GM18508 (cell line): ENCODE measurements at regions not wholly inside any gene's neighbourhood (a gene's known extent, or its start where the extent isn't known, plus 50 kb on each side); places are given as distances from the start of the nearest gene placed in this dataset.

Experiments
- ATAC-seq: cut with Tn5 transposase; IDR thresholded peaks from one replicate; pipeline ENCODE4 v1.9.1; 2021; ENCODE audit warnings: moderate number of reproducible peaks; ENCODE audit not compliant: insufficient read depth, unreplicated experiment

- ATAC-seq: no peak
Measured at GRCh38 chr2:180349809-180350208, 342.7 kb upstream of the CWC22 start.

- ATAC-seq: no peak
Measured at GRCh38 chr2:180343528-180344345, 336.6 kb upstream of the CWC22 start.

GRCh38 chr2:180337136-180337535, 330.0 kb upstream of the CWC22 start:
- ATAC-seq: no peak

- no peak for ATAC-seq
Measured at GRCh38 chr2:180336550-180336949, 329.5 kb upstream of the CWC22 start.

GRCh38 chr2:180334514-180334913, 327.4 kb upstream of the CWC22 start:
- peak; percentile 100 for ATAC-seq

GRCh38 chr2:180328795-180329422, 321.8 kb upstream of the CWC22 start:
- ATAC-seq: no peak

- ATAC-seq: no peak
Measured at GRCh38 chr2:180327185-180327584, 320.1 kb upstream of the CWC22 start.

- no peak for ATAC-seq
Measured at GRCh38 chr2:180325416-180326120, 318.5 kb upstream of the CWC22 start.

- ATAC-seq: no peak
Measured at GRCh38 chr2:180324182-180324581, 317.1 kb upstream of the CWC22 start.

- ATAC-seq: no peak
Measured at GRCh38 chr2:180322781-180323180, 315.7 kb upstream of the CWC22 start.

- ATAC-seq: no peak
Measured at GRCh38 chr2:180319586-180320405, 312.7 kb upstream of the CWC22 start.

GRCh38 chr2:180314086-180314485, 307.0 kb upstream of the CWC22 start:
- no peak for ATAC-seq

GRCh38 chr2:180312542-180312941, 305.4 kb upstream of the CWC22 start:
- no peak for ATAC-seq

GRCh38 chr2:180307096-180307495, 300.0 kb upstream of the CWC22 start:
- no peak for ATAC-seq

- no peak for ATAC-seq
Measured at GRCh38 chr2:180306346-180306745, 299.2 kb upstream of the CWC22 start.

- ATAC-seq: no peak
Measured at GRCh38 chr2:180291552-180292421, 284.7 kb upstream of the CWC22 start.

- ATAC-seq: no peak
Measured at GRCh38 chr2:180291060-180291459, 284.0 kb upstream of the CWC22 start.

GRCh38 chr2:180289627-180290026, 282.5 kb upstream of the CWC22 start:
- ATAC-seq: no peak

GRCh38 chr2:180279581-180279980, 272.5 kb upstream of the CWC22 start:
- no peak for ATAC-seq
